Pancreas (tissue), 10 donors: ENCODE measurements at regions not wholly inside any gene's neighbourhood (a gene's known extent, or its start where the extent isn't known, plus 50 kb on each side); places are given as distances from the start of the nearest gene placed in this dataset.

Experiments used
- ATAC-seq, 4 donors: fragments of 200-7000 bp; cut with Tn5 transposase; one replicate each; pipeline versions ENCODE4 v1.8.0 to v1.9.1; 2020; ENCODE audit warnings: mild to moderate bottlenecking in 4 of 4, moderate library complexity in 4 of 4
- DNase-seq, 6 donors: peaks; one replicate each; pipeline ENCODE4 v3.0.0-alpha.2; 2020
- FAIRE-seq: peaks from 2 replicates; lab custom pipeline; 2012; peaks lifted over from hg19 to GRCh38; lab: Jason Lieb, UNC
- H3K27ac ChIP-seq, 4 donors: fragments of 200-600 bp; sonication (generic); 1 replicate in 3 of 4; 2 replicates in 1 of 4; pipeline versions ENCODE4 v1.5.0 to v1.8.0; 2020
- H3K27me3 ChIP-seq, 4 donors: fragments of 200-600 bp; one replicate each; pipeline ENCODE4 v1.8.0; 2021
- H3K36me3 ChIP-seq, 3 donors: fragments of 200-600 bp; sonication (generic) in 1 of 3; one replicate each; pipeline versions ENCODE4 v1.5.0 to v1.8.0; 2020 to 2021
- H3K4me1 ChIP-seq, 3 donors: fragments of 200-600 bp; one replicate each; pipeline ENCODE4 v1.8.0; 2021
- H3K4me3 ChIP-seq, 4 donors: fragments of 200-600 bp; sonication (generic) in 2 of 4; one replicate each; pipeline versions ENCODE4 v1.5.0 to v1.8.0; 2020 to 2021
- H3K9me3 ChIP-seq, 4 donors: fragments of 200-600 bp; one replicate each; pipeline ENCODE4 v1.8.0; 2021
- CTCF ChIP-seq, 4 donors: fragments of 200-600 bp; sonication (generic) in 3 of 4; IDR thresholded peaks; one replicate each; pipeline versions ENCODE4 v1.5.0 to v1.8.0; 2021; ENCODE audit warnings: antibody characterized with exemption in 4 of 4
- WGBS, 2 donors: extraction: QIAGEN DNeasy Blood & Tissue Kit; methylation state at CpG; one replicate each; pipeline ENCODE4 v1.1.7; 2013; 5-methylcytosine and 5-hydroxymethylcytosine counted together
- intact Hi-C, 3 donors: fragments of 100-400 bp; cut with DNase I; formaldehyde crosslinking; loops; one replicate each; pipeline versions ENCODE4 v1.11.1 to v1.14.2; 2022
- donor health status: healthy with polysubstance abuse.
- donor health status: DM: no; HTN: no; CAD: no; lungs with moderate emphysema.
- donor health status: DM: no; HTN: no; CAD: no.
- donor health status: control.
- donor health status: control.
- donor health status: Bipolar disorder and iron deficiency.
- donor health status: DM: yes; HTN: yes; CAD: no.
- donor health status: DM: no; HTN: no; CAD: no.
- donor health status: DM: no; HTN: no; CAD: no.
- donor health status: DM: yes; HTN: yes; CAD: no.

DNA sequence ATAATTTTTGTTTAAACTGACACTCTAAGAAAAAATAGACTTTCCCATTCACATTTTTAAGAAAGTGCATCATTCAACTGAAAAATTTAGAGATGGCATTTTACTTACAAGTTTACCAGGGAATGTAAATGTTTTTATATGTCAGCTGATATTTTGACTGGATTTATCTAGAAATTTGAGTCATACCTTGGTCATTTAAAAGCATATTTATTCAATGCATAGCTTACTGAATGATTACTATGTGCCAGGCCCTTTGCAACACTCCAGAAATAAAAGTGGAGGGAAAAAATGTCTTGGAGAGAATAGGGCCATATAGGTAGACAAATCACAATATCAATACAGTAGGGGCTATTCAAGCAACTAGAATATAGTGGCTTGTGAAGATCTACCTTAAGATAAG lies 98.4 kb upstream of the FAM3C start:
- no peak for TF ChIP-seq CTCF (IDR thresholded peaks at IDR 0.05)
- H3K27me3 ChIP-seq, result no peaks in the 10 kb centered on the region
- ATAC-seq, result no peak

DNA sequence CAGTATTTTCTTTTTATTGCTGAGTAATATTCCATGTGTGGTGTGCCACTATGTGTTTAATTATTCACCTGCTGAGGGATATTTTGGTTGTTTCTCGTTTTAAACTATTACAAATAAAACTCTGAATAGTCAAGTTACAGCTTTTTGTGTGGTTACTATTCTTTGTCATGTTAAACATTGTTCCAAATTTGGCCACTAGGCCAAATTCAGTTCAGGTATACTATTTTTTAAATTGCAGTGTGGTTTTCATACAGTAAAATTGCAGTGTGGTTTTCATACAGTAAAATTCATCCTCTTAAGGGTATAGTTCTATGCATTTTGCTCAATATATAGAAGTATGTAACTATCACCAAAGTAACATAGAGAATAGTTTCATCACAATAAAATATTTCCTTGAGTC lies 97.4 kb upstream of the FAM3C start:
- 32 to 46% methylated on average over 1 of the region's 1 CpG for WGBS, 2 donors
- DNase-seq (no peak), FAIRE-seq (no peak), ATAC-seq (no peak)
- Histone ChIP-seq H3K4me3 (no peak overlapping the region), H3K27me3 (no peaks in the 10 kb centered on the region), H3K36me3 (no peaks in the 10 kb centered on the region), H3K4me1 (no peaks in the 10 kb centered on the region), H3K27ac (no peak overlapping the region), H3K9me3 (no peaks in the 10 kb centered on the region)
- intact Hi-C loops, result no loop called here
- no peak for TF ChIP-seq CTCF (IDR thresholded peaks at IDR 0.05)

More for the DNA sequence above, 98.4 kb upstream of the FAM3C start:
- Histone ChIP-seq H3K27ac (no peak overlapping the region), H3K4me3 (no peak overlapping the region), H3K4me1 (no peaks in the 10 kb centered on the region), H3K9me3 (no peaks in the 10 kb centered on the region), H3K36me3 (no peaks in the 10 kb centered on the region)
- no peak for FAIRE-seq
- intact Hi-C loops, result no loop called here
- DNase-seq, result no peak

DNA sequence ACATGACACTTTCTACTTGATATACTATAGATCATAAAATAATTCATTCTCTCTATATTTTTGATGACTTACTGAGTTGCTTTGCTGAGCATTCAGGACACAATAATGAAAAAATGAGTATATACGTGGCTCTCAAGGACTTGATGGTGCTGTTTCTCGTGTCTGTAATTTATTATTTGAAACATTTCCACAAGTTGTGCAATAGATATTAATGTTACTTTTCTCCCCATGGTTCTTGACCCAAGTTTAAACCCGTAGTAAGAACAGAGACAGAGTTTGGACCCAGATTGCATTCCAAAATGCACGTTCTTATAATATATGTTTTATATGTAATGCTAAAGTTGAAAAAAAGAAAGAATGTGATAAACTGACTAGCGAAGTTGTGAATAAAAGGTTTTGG lies 94.2 kb upstream of the FAM3C start:
- Histone ChIP-seq H3K27ac (no peak overlapping the region), H3K27me3 (no peaks in the 10 kb centered on the region), H3K36me3 (no peaks in the 10 kb centered on the region), H3K4me1 (no peaks in the 10 kb centered on the region), H3K9me3 (no peaks in the 10 kb centered on the region), H3K4me3 (no peak overlapping the region)
- intact Hi-C loops, result no loop called here
- ATAC-seq (no peak), DNase-seq (no peak), FAIRE-seq (no peak)
- TF ChIP-seq CTCF (IDR thresholded peaks at IDR 0.05), result no peak
- WGBS, 2 donors, result 80 to 85% methylated on average over 5 of the region's 5 CpGs

DNA sequence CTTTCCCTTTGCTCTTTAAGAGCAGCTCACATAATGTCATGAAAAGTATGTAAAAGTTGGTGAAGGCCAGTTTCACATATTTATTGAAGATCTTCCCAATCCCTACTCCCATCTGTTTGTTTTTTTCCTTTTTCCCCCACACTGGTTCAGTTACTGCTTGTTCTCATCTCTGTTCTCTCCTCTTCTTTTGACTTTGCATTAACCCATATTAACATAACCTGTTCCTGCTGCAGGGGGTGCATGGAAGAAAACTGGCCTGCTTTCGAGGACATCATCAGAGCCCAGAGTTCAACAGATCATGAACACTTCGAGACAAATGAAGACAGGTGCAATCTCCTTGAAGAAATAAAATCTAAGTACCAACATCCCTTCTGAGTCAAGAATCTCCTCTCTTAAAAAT lies 93.3 kb upstream of the FAM3C start:
- Histone ChIP-seq H3K27me3 (no peaks in the 10 kb centered on the region), H3K36me3 (no peaks in the 10 kb centered on the region), H3K4me3 (no peak overlapping the region), H3K4me1 (no peaks in the 10 kb centered on the region), H3K9me3 (no peaks in the 10 kb centered on the region), H3K27ac (no peak overlapping the region)
- intact Hi-C loops, result no loop called here
- DNase-seq (no peak), ATAC-seq (no peak), FAIRE-seq (no peak)
- WGBS, 2 donors, result 86 to 92% methylated on average over 2 of the region's 2 CpGs
- TF ChIP-seq CTCF (IDR thresholded peaks at IDR 0.05), result no peak

- intact Hi-C loops, result no loop called here
- Histone ChIP-seq H3K4me3 (no peak overlapping the region), H3K27ac (no peak overlapping the region), H3K9me3 (no peaks in the 10 kb centered on the region), H3K4me1 (no peaks in the 10 kb centered on the region), H3K36me3 (no peaks in the 10 kb centered on the region), H3K27me3 (no peaks in the 10 kb centered on the region)
- no peak for ATAC-seq
- DNase-seq, result no peak
- FAIRE-seq, result no peak
- WGBS, 2 donors, result 79% methylated on average over 3 of the region's 3 CpGs
- TF ChIP-seq CTCF (IDR thresholded peaks at IDR 0.05), result no peak
These were observed 92.1 kb upstream of the FAM3C start for GRCh38 chr7:121488111-121488650.
